ENCODE measurements at regions not wholly inside any gene's neighbourhood (a gene's known extent, or its start where the extent isn't known, plus 50 kb on each side); places are given as distances from the start of the nearest gene placed in this dataset.
A peak's percentile ranks its signal among the peaks of the same experiment; 100 is the strongest.

DNA sequence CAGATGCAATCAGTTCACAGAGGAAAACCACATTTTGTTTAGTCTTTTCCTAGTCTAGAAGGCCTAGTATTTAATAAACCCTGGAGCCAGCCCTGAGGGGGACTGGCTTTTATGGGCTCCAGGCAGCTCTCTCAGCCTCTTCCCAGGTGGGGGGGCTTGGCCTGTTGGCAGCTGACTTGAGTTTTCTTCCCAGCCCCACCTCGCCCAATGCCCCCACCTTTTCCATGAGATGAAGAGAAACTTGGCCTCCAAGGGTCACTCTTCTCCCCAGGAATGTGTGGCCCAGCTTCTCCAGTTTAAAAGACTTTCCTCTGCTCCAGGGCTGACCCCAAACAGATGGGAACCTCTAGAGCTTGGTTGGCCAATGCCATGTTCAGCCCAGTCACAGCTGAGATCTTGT, 196.1 kb downstream of the BMP7 start:
- DNase-seq (ENCODE audit: insufficient read length, low spot score), result no peak
- FAIRE-seq, result no peak

DNA sequence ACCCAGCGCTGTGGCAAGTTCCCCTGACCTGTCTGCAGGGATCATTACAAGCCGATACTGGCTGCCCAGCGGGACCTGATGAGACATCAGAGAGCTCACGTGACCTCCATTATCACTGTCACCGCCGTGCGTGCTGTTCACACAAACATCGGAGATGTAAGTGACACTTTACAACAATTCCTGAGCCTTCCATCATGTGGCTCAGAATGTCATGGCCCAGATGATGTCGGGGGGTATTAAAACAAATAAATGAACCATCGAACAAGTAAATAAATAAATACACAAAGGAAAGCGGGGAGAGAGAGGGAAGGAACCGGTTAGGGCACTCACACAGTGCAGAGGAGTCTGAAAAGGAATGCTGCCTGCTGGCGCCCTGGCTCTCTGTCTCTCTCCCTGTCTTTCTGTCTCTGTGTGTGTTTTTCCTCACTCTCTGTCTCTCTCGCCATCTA, 195.1 kb downstream of the BMP7 start:
- no peak for FAIRE-seq
- no peak for DNase-seq (ENCODE audit: insufficient read length, low spot score)

DNA sequence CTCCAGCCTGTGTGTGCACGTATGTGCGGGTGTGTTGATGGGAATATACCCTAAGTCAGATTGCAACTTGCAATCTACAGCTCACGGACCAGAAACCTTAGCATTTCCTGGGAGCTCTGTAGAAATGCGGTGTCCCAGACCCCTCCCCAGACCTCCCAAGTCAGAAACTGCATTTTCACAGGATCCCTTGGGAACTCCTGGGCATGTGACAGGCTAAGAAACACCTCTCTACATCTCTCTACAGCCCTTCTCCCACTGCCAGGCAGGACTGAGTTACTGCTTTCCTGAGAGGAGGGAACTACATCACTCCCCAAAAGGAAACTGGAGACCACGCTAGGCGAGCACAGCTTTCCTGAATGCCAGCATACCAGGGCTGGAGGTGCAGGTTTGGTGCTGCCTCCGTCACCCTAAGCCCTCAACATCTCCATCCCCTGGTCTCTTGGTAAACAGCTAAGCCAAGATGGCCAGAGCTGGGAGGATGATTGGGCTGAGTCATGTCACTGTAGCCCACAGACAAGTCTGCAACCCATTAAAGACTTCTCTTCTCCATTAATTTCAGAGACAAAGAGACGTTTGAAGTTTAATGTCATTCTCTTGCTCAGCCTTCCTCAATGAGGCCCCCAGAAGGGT, 194.4 kb downstream of the BMP7 start:
- no peak for FAIRE-seq
- DNase-seq (ENCODE audit: insufficient read length, low spot score), result no peak

DNA sequence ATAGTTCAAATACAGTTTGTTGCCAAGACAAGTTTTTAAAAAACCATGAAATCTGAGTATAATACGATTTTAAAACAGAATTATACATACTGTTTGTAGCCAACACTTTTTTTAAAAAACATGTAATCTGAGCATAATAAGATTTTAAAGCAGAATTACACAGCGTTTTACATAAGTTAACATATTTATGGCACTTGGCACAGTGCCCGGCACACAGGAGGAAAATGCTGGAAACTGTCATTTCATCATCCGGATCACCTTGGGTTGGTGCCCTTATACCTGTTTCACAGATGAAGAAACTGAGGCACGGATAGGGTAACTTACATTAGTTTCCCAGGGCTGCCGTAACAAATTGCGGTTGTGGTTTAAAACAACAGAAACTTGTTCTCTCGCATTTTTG, 193.0 kb downstream of the BMP7 start:
- FAIRE-seq, result no peak
- no peak for DNase-seq (ENCODE audit: insufficient read length, low spot score)

DNA sequence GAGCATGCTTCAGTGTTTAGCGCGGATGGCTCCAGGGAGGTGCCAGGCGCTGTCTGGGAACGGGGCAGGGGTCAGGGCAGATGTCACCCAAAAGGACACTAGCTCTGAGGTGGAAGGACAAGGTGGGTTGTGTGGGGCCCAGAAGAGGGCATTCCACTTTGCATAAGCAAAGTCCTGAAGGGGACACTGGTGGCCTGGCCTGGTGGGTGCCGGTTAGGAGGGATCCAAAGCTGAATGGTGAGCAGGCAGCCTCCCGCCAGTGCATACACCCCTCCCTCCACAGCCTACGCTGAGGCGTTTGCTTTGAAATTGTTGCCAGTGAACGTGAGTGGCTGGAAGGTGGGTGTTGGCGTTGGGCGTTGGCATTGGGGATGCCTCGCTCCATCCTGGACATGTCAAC, 192.1 kb downstream of the BMP7 start:
- DNase-seq (ENCODE audit: insufficient read length, low spot score), result no peak
- no peak for FAIRE-seq

DNA sequence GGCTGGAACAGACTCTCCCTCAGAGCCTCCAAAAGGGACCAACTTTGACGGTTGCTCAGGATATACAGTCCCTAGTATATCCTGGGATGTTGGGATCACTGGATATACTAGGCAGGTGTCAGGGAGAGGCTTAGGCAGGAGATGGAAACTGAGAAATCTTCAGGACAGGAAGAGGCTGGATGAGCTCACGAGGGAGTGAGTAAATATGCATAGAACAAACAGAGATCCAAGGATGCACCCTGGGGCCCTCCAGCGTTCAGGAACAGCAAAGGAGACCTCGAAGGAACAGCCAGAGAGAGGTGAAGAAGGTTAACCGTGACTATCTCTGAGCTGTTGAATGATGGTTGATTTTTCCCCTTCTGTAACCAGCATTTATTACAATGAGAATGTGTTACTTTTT, 191.3 kb downstream of the BMP7 start:
- no peak for FAIRE-seq
- DNase-seq (ENCODE audit: insufficient read length, low spot score), result no peak

DNA sequence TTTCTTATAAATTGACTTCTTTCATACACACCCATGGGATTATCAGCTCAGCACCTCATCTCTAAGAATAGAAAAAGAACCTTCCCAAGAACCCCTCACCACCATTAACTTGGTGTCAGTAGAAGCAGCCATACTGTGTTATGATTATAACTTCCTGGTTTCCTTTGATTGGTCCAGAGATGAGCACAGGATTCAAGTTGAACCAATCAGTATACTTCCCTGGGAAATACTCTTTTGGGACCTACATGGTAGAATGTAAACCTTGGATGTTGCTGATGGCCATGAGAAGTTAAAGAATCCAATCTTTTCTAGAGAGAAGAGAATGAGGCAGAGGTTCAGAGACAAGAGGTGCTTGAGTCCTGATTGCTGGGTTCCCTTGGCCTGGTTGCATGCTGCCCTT, 190.8 kb downstream of the BMP7 start:
- DNase-seq (ENCODE audit: insufficient read length, low spot score) (no peak), FAIRE-seq (no peak)

DNA sequence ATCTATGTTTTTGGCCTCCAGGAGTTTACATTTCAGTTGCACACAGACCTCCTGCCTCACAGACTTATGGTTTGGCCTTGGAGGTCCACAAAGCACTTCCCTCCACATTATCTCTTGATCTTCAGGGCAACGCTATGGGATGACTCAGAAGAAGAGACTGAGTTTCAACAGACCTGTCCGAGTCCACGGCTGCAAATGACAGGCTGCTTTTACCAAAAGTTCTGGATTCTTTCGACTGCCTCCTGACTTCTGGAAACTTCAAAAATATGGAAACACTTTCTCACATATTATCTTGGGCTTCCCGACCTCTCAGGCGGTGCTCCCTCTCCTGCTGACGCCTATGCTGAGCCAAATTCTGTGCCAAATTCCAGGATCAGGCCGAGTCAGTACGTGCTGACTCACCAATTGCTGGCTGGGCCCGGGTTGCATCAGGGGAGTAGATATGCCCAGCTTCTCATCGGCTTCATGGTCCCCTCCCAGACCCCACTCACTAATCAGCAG, 190.2 kb downstream of the BMP7 start:
- FAIRE-seq (no peak), DNase-seq (ENCODE audit: insufficient read length, low spot score) (no peak)

DNA sequence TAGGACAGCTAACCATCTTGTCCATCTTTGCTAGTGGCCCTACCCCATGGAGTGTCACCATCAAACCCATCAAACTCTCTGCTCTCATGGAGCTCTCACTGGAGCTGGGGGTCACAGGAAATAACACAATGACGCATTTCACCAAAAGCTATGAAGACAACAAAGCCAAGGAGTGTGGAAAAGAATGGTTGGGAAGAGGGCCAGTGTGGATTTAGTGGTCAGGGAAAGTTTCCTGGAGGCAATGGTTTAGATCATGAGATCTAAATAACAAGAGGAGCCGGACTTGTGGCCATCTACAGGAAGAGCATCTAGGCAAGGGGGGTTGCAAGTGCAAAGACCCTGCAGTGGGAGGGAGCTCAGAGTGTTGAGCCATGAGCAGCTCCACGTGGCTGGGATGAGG, 189.5 kb downstream of the BMP7 start:
- FAIRE-seq (no peak), DNase-seq (ENCODE audit: insufficient read length, low spot score) (no peak)

DNA sequence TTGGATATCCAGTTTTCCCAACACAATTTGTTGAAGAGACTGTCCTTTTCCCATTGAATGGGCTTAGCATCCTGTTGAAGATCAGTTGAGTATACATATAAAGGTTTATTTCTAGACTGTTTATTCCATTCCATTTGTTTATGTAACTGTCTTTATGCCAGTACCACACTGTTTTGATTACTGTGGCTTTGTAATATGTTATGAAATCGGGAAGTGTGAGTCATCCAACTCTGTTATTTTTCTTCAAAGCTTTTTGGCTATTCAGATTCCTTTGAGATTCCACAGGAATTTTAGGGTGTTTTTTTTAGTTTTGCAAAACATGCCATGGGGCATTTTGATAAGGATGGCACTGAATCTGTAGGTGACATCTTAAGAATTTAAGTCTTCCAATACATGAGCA, 188.3 kb downstream of the BMP7 start:
- DNase-seq (ENCODE audit: insufficient read length, low spot score) (no peak), FAIRE-seq (no peak)

DNA sequence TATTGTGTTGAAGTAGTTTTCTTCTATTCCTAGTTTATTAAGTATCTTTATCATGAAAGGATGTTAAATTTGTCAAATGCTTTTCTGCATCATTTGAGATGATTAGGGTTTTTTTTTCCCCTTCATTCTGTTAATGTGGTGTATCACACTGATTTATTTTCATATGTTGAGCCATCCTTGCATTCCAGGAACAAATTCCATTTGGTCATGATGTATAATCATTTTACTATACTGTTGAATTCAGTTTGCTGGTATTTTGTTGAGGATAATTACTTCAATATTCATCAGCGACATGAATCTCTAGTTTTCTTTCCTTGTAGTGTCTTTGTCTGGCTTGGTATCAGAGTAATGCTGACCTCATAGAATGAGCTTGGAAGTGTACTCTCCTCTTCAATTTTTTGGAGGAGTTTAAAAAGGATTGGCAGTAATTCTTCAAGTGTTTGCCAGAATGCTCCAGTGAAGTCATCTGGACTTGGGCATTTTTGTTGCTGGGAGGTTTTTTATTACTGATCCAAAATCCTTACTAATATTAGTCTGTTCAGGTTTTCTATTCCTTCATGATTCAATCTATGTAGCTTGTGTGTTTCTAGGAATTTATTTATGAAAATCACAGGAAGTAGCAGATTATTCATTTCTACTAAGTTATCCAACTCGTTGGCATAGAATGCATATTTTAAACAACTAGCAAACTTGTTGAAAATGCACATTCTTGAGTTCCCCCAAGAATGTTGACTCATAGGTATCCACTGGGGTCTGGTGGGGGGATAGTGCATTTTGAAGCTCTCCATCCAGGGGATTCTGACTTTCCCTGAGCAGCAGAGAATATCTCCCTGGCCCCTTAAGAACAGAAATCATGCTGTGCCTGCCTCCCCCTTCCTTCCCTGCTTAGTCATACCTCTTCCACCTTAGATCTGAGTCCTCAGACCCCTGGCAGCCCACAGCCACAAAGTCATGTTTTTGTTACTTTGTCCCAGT, 187.1 kb downstream of the BMP7 start:
- FAIRE-seq, result no peak

DNA sequence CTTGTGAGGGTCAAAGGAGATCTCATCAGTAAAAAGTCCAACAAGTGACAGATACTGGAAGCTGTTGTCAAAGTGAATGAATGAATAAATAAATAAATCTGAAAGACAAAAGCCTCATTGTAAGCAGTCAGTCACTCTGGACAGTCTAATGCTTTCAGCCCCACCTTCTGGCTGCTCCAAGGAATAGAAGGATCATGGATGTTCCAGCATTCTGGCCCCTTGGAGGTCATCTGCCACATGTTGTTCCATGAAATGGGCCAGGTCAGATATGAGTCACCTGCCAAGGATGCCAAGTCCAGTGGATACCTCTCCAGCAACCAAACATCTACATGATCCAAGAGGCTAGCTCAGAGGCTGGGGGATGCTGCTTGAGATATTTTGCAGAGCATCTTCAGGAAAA, 185.6 kb downstream of the BMP7 start:
- no peak for FAIRE-seq
- DNase-seq (ENCODE audit: insufficient read length, low spot score), result no peak

More for the DNA sequence above, 187.1 kb downstream of the BMP7 start:
- no peak for DNase-seq (ENCODE audit: insufficient read length, low spot score)

DNA sequence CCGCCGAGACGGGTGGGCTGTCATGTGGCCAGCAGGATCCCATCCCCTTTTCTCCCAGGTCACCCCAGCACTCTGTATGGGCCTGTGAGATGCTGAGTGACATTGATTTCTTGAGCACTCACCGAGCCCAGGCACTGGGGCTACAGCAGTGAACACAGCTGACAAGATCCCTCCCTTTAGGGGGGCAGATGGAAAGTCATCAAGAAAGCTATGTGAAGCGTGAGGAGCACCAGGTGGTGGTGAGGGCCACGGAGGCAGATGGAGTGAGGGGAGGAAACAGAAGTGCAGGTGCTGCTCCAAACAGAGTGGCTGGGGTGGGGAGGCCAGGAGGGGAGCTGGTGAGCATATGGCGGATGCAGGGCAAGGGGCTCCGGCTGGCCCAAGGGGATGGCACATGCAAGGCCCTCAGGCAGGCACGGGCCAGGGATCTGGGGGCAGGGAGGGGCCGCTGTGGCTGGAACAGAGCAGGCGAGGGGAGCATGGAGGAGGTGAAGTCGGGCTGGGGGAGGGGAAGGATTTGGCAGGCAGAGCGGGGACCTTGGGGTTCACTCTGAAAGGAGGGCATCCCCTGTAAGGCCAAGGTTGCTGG, 184.0 kb downstream of the BMP7 start:
- no peak for FAIRE-seq
- DNase-seq (ENCODE audit: insufficient read length, low spot score), result no peak

DNA sequence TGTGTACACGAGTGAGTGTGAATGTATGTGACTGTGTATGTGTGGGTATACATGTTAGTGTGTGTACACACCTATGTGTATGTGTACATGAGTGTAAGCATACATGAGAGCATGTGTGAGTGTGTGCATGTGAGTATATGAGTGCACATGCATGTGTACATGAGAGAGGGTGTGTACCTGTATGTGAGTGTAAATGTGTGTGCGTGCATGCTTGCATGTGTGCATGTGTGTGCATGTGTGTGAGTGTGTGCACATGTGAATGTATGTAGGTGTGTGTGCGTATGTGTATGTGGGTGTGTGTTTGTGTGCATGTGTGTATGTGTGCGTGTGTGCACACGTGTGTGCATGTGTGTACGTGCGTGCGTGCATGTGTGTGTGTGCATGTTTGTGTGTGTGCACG, 183.4 kb downstream of the BMP7 start:
- FAIRE-seq, result no peak
- no peak for DNase-seq (ENCODE audit: insufficient read length, low spot score)

DNA sequence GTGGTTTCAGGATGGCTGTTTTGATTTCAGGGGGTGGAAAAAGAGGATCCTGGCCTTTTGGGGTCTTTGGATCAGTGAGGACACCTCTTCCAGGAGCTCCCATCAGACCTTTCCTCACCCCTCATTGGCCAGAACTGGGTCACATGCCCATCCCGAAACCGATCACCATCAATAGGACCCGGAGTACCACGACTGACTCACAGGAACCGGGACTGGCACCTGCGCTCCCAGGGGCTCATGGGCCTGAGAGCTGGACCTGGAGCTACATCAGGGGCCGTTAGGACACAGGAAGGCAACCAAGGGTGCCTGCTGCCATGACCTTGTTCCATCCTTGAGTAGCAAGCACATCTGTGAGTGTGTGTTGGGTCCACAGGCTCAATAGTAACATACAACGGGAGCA, 180.4 kb downstream of the BMP7 start:
- FAIRE-seq, result no peak
- no peak for DNase-seq (ENCODE audit: insufficient read length, low spot score)

DNA sequence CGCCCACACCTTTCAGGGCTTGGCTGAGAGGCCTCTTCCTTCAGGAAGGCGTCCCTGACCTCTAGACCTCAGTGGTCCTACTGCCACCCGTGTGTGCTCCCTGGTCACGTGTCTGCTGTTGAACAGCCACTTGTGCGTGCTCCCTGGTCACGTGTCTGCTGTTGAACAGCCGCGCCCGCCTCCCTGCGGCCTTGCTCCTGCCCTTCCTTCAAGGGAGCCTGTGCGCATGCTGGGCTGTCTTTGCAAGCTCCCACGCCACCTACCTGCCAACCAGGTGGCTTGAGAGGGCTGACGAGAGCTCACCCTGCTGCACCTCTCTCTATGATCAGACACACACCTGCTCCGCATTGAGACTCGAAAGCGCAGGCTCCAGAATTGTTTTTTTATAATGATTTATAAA, 179.3 kb downstream of the BMP7 start:
- FAIRE-seq (no peak), DNase-seq (ENCODE audit: insufficient read length, low spot score) (no peak)

DNA sequence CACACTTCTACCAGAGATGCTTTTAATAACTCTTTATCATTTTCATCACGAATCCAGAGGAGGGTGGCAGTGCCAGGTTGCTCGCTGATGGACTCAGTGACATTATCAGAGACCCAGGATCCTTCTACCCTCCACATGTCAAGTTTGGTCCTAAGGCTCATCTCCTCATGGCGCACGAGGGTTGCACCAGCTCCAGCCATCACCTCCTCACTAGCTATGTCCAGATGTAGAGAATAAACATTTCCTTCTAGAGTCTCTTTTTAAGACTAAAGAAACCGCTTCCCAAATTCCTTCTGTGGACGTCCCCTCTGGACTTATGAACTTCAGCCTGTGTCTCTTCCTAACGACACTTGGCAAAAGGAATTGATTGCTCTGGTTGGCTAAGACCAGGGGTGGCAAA, 178.7 kb downstream of the BMP7 start:
- FAIRE-seq (no peak), DNase-seq (ENCODE audit: insufficient read length, low spot score) (no peak)

DNA sequence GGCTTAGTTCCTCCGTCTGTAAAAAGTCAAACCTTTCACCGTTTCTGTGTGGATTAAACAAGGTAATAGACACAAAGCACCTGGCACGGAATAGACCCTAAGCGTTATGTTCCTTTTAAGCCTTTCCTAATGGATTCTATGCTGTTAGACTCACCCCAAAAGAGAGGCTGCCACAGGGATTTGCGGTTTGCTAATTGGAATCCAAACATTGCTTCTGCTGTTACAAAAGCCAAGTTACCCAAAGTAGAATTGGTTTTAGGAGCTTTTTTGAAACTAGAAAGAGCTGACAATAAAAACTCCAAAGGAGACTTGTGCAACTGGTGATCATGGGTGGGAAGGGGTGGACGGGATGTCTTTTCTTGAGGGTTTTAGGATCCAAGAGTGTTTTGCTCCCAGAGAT, 178.0 kb downstream of the BMP7 start:
- FAIRE-seq, result no peak
- DNase-seq (ENCODE audit: insufficient read length, low spot score), result no peak

DNA sequence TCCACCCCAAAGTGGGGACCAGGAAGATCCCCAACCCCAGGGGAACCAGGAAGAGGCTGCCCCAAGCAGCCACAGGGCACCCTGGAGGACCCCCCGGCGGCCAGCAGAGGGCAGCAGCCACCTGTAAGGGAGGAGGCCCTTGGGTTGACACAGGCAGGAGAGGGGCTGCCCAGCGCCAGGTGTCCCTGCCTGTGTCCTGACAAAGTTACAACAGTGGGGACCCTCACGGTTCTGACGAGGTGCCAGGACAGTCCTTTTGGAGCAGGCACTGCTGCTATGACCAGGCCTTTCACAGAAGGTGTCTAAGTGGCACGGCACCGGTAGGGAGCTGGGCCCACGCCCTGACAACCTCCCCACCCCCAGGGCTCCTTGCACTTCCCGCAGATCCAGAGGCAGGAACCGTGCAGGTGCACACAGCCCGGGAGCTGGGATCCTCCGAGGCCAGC, 176.7 kb downstream of the BMP7 start:
- no peak for FAIRE-seq
- peak; percentile 67 for DNase-seq (ENCODE audit: insufficient read length, low spot score)

DNA sequence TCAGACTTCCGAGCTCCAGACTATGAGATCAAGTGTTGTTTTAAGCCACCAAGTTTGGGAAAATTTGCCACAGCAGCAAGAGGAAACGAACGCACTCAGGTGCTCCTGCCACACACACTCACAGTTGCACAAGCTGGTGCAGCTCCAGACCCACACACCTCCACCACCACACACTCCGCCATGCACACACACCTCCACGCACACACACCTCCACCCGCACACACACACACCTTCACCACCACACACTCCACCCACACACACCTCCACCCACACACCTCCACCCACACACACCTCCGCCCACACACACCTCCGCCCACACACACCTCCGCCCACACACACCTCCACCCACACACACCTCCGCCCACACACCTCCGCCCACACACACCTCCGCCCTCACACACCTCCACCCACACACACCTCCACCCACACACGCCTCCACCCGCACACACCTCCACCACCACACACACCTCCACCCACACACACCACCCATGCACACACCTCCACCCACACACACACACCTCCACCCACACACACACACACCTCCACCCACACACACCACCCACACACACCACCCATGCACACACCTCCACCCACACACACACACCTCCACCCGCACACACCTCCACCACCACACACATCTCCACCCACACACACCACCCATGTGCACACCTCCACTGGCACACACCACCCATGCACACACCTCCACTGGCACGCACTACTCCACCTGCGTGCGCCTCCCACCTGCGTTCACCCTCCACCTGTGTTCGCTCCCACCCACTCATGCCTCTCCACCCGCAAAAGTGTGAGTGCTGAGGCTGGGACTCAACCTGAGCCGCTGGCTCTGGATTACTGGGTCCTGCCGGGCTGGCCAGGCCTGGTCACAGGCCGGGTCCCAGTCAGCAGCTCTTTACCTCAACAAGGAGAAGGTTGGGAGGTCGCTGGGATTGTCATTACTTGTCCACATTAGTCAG, 175.6 kb downstream of the BMP7 start:
- FAIRE-seq (no peak), DNase-seq (ENCODE audit: insufficient read length, low spot score) (no peak)
